Caco-2 (cell line): ENCODE measurements at regions not wholly inside any gene's neighbourhood (a gene's known extent, or its start where the extent isn't known, plus 50 kb on each side); places are given as distances from the start of the nearest gene placed in this dataset.

ENCODE experiments used
- BruUV-seq: library from RNA; stranded (reverse); fragments of 400-500 nt; replicated peaks from 2 replicates; lab custom pipeline; 2021; lab: Mats Ljungman, UMichigan
- CTCF ChIA-PET: fragments of 300-600 bp; sonication (Branson Sonifier 250); formaldehyde crosslinking; loops from one replicate; lab custom pipeline; 2022; ENCODE audit warnings: antibody characterized with exemption; lab: Charles Lee
- POLR2A ChIA-PET: fragments of 300-600 bp; sonication (Branson Sonifier 250); formaldehyde crosslinking; loops from one replicate; lab custom pipeline; 2022; ENCODE audit warnings: antibody characterized with exemption; lab: Charles Lee
- DNase-seq, 2 experiments: peaks; one replicate each; pipeline versions ENCODE4 v3.0.0 to v3.0.0-alpha.2; 2020 to 2022
- H3K27me3 ChIP-seq: replicated peaks from 2 replicates; pipeline ENCODE4 v1.6.0; 2011; ENCODE audit warnings: low read length; ENCODE audit not compliant: control insufficient read depth, insufficient read depth
- H3K36me3 ChIP-seq: 2 replicates; pipeline ENCODE4 v1.5.1; 2011; ENCODE audit warnings: low read length; ENCODE audit not compliant: control insufficient read depth, insufficient read depth
- H3K4me1 ChIP-seq: fragments of 250-450 bp; sonication (Bioruptor Pico); 2 replicates; pipeline ENCODE4 v1.5.1; 2020; ENCODE audit warnings: mild to moderate bottlenecking
- H3K4me3 ChIP-seq: 2 replicates; pipeline ENCODE4 v1.5.1; 2011; ENCODE audit warnings: low read depth, mild to moderate bottlenecking, control low read depth, low read length
- H3K9me3 ChIP-seq: fragments of 250-450 bp; sonication (Bioruptor Pico); 2 replicates; pipeline ENCODE4 v1.5.1; 2020; ENCODE audit warnings: mild to moderate bottlenecking, moderate library complexity
- H3K27ac Mint-ChIP-seq: one replicate; pipeline ENCODE4 v1.8.0; 2022; ENCODE audit warnings: mixed read lengths; ENCODE audit not compliant: unreplicated experiment
- H3K27me3 Mint-ChIP-seq: one replicate; pipeline ENCODE4 v1.8.0; 2022; ENCODE audit warnings: mixed read lengths; ENCODE audit not compliant: insufficient read depth, unreplicated experiment
- H3K36me3 Mint-ChIP-seq: one replicate; pipeline ENCODE4 v1.8.0; 2022; ENCODE audit warnings: mild to moderate bottlenecking, mixed read lengths; ENCODE audit not compliant: insufficient read depth, unreplicated experiment
- H3K4me1 Mint-ChIP-seq: one replicate; pipeline ENCODE4 v1.8.0; 2022; ENCODE audit warnings: low read depth, mixed read lengths; ENCODE audit not compliant: unreplicated experiment
- H3K4me3 Mint-ChIP-seq: one replicate; pipeline ENCODE4 v1.8.0; 2022; ENCODE audit warnings: mild to moderate bottlenecking, moderate library complexity, mixed read lengths; ENCODE audit not compliant: unreplicated experiment
- H3K9me3 Mint-ChIP-seq: one replicate; pipeline ENCODE4 v1.8.0; 2022; ENCODE audit warnings: mixed read lengths; ENCODE audit not compliant: unreplicated experiment
- intact Hi-C: fragments of 100-400 bp; cut with micrococcal nuclease; formaldehyde crosslinking; loops from one replicate; pipeline ENCODE4 v1.10.0; 2022; ENCODE audit not compliant: unreplicated experiment
- TF ChIP-seq, protein P1 (sequence below), 2 experiments: fragments of 200-600 bp in 1 of 2; IDR thresholded peaks; 1 replicate in 1 of 2; 2 replicates in 1 of 2; pipeline versions ENCODE4 v1.5.1 to v1.8.0; 2011 to 2022; ENCODE audit warnings: antibody characterized with exemption in 1 of 2, control low read depth in 1 of 2, inconsistent platforms in 1 of 2, low read depth in 1 of 2, low read length in 1 of 2, mild to moderate bottlenecking in 1 of 2, moderate library complexity in 1 of 2; ENCODE audit not compliant: insufficient read depth in 1 of 2, severe bottlenecking in 1 of 2, unreplicated experiment in 1 of 2

DNA sequence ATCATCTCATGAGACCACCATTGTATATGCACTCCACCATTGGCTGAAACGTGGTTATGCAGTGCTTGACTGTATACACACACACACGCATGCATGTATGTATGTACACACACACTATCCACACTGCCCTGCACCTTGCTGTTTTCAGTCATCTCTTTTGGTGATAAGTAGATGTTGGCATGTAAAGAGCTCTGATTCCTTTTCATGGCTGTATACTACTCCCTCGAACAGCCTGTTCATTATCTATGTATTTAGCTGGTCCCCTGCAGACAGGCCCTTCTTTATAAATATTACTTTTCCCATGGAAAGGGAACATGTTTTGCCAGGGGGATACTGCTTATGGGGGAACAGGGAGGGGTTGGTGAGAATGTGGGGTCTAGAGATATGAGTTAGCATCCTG lies 349.4 kb downstream of the FOXL1 start:
- POLR2A ChIA-PET: no interaction called here
- BruUV-seq: no TSS peak
- no peaks in the 10 kb centered on the region for H3K36me3 ChIP-seq
- intact Hi-C loops: no loop called here
- TF ChIP-seq, protein P1, sequence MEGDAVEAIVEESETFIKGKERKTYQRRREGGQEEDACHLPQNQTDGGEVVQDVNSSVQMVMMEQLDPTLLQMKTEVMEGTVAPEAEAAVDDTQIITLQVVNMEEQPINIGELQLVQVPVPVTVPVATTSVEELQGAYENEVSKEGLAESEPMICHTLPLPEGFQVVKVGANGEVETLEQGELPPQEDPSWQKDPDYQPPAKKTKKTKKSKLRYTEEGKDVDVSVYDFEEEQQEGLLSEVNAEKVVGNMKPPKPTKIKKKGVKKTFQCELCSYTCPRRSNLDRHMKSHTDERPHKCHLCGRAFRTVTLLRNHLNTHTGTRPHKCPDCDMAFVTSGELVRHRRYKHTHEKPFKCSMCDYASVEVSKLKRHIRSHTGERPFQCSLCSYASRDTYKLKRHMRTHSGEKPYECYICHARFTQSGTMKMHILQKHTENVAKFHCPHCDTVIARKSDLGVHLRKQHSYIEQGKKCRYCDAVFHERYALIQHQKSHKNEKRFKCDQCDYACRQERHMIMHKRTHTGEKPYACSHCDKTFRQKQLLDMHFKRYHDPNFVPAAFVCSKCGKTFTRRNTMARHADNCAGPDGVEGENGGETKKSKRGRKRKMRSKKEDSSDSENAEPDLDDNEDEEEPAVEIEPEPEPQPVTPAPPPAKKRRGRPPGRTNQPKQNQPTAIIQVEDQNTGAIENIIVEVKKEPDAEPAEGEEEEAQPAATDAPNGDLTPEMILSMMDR (IDR thresholded peaks at IDR 0.05; ENCODE audit: insufficient read depth in 1 of 2, low read depth in 1 of 2, low read length in 1 of 2, severe bottlenecking in 1 of 2, unreplicated experiment in 1 of 2): no peak
- H3K27me3 Mint-ChIP-seq: peaks cover 2% of the 10 kb centered on the region
- H3K36me3 Mint-ChIP-seq: no peaks in the 10 kb centered on the region
- CTCF ChIA-PET: no interaction called here
- H3K9me3 ChIP-seq: no peaks in the 10 kb centered on the region
- no peak for DNase-seq
- H3K4me1 Mint-ChIP-seq: no peaks in the 10 kb centered on the region
- no peak overlapping the region for H3K4me3 ChIP-seq
- H3K27me3 ChIP-seq: no peaks in the 10 kb centered on the region
- no peaks in the 10 kb centered on the region for H3K9me3 Mint-ChIP-seq
- H3K4me3 Mint-ChIP-seq: no peak overlapping the region
- H3K4me1 ChIP-seq: no peaks in the 10 kb centered on the region
- H3K27ac Mint-ChIP-seq: no peak overlapping the region

DNA sequence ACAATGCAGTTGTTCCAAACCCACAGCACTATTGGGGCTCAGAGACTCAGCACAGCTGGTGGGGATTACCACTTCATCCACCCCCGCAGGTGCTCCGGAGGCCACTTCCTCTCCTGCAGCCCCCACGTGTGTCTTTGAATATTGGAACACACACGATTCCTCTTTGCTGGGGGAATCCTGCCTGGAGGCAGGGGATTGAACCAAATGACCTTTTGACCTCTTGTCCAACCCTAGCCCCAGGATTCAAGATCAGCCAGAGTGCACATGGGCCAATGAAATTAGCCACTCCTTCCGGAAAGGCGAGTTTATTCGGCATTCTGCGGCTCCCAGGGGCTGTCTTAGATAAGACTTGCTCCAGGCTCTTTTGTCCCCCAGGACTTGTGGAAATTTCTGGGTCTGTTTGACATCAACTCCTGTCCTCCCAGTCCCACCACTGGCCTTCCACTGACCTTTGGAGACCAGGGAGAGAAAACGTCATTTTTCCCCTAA lies 350.2 kb downstream of the FOXL1 start:
- POLR2A ChIA-PET: no interaction called here
- intact Hi-C loops: no loop called here
- Mint-ChIP-seq H3K27ac (no peak overlapping the region), H3K36me3 (no peaks in the 10 kb centered on the region), H3K4me1 (no peaks in the 10 kb centered on the region), H3K4me3 (no peak overlapping the region), H3K27me3 (peaks cover 2% of the 10 kb centered on the region), H3K9me3 (no peaks in the 10 kb centered on the region)
- H3K27me3 ChIP-seq: no peaks in the 10 kb centered on the region
- TF ChIP-seq, protein P1 (IDR thresholded peaks at IDR 0.05; ENCODE audit: insufficient read depth in 1 of 2, low read depth in 1 of 2, low read length in 1 of 2, severe bottlenecking in 1 of 2, unreplicated experiment in 1 of 2): no peak
- H3K9me3 ChIP-seq: no peaks in the 10 kb centered on the region
- no peaks in the 10 kb centered on the region for H3K4me1 ChIP-seq
- CTCF ChIA-PET: no interaction called here
- H3K4me3 ChIP-seq: no peak overlapping the region
- DNase-seq: no peak
- BruUV-seq: no TSS peak
- no peaks in the 10 kb centered on the region for H3K36me3 ChIP-seq

DNA sequence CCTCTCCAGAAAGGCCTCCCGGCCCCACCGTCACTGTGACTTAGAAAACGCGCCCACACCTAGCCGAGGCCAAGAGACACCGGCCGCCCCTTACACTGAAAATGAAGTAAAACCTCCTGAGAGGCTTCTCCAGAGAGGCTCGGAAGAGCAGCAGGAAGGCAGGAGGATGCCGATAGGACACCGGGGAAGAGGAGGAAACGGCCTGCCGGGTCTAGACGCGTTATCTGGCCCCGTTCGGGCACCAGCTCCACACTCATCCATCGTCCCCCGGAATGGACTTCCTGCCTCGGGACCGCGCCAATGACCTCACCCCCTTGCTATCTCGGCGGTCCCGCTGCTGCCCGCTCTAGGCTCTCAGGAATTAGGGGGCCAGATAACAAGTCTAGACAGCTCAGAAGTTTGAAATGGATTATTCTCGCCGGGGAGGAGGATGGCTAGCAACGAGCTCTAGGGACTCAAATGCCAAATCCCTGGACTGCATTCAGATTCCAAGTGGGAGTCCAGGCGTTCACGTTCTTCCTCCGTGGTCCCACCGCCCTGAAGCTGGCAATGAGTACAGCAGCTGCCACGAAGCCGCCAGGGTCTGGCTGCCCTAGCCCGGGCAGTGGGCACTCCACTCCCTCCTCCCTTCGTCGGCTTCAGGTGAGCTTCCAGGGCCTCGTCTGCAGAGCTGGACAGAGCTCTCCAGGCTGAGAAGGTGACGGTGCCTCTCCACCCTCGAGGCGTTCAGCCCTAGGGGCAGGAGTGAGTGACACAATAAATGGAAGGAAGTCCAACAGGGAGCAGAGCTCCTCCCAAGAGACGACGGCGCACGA lies 350.9 kb downstream of the FOXL1 start:
- CTCF ChIA-PET: no interaction called here
- H3K36me3 ChIP-seq: no peaks in the 10 kb centered on the region
- Mint-ChIP-seq H3K9me3 (no peaks in the 10 kb centered on the region), H3K27ac (no peak overlapping the region), H3K27me3 (peaks cover 2% of the 10 kb centered on the region), H3K4me3 (no peak overlapping the region), H3K36me3 (no peaks in the 10 kb centered on the region), H3K4me1 (no peaks in the 10 kb centered on the region)
- H3K4me1 ChIP-seq: no peaks in the 10 kb centered on the region
- POLR2A ChIA-PET: no interaction called here
- H3K9me3 ChIP-seq: no peaks in the 10 kb centered on the region
- H3K27me3 ChIP-seq: no peaks in the 10 kb centered on the region
- intact Hi-C loops: no loop called here
- no peak for DNase-seq
- TF ChIP-seq, protein P1 (IDR thresholded peaks at IDR 0.05; ENCODE audit: insufficient read depth in 1 of 2, low read depth in 1 of 2, low read length in 1 of 2, severe bottlenecking in 1 of 2, unreplicated experiment in 1 of 2): no peak
- no peak overlapping the region for H3K4me3 ChIP-seq
- no TSS peak for BruUV-seq
